ENCODE measurements at regions not wholly inside any gene's neighbourhood (a gene's known extent, or its start where the extent isn't known, plus 50 kb on each side); places are given as distances from the start of the nearest gene placed in this dataset.
A peak's percentile ranks its signal among the peaks of the same experiment; 100 is the strongest.

GRCh38 chr1:221148660-221149059 is 269.4 kb downstream of the HLX start:
- Histone ChIP-seq H3K9ac (no peak overlapping the region), H3K27ac (no peak overlapping the region), H3K4me2 (ENCODE audit: low read length) (no peak overlapping the region), H3K4me3 (ENCODE audit: low read depth, low read length) (no peak overlapping the region), H3K27me3 (ENCODE audit: control insufficient read depth, insufficient read depth, low read length) (no peaks in the 10 kb centered on the region), H2AFZ (no peak overlapping the region), H3K79me2 (no peaks in the 10 kb centered on the region), H3K36me3 (ENCODE audit: control insufficient read depth, insufficient read depth, low read length) (no peaks in the 10 kb centered on the region), H3K4me1 (no peaks in the 10 kb centered on the region), H3K9me3 (ENCODE audit: control insufficient read depth, low read length) (no peaks in the 10 kb centered on the region)
- TF ChIP-seq, protein P1, sequence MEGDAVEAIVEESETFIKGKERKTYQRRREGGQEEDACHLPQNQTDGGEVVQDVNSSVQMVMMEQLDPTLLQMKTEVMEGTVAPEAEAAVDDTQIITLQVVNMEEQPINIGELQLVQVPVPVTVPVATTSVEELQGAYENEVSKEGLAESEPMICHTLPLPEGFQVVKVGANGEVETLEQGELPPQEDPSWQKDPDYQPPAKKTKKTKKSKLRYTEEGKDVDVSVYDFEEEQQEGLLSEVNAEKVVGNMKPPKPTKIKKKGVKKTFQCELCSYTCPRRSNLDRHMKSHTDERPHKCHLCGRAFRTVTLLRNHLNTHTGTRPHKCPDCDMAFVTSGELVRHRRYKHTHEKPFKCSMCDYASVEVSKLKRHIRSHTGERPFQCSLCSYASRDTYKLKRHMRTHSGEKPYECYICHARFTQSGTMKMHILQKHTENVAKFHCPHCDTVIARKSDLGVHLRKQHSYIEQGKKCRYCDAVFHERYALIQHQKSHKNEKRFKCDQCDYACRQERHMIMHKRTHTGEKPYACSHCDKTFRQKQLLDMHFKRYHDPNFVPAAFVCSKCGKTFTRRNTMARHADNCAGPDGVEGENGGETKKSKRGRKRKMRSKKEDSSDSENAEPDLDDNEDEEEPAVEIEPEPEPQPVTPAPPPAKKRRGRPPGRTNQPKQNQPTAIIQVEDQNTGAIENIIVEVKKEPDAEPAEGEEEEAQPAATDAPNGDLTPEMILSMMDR (IDR thresholded peaks at IDR 0.05) = no peak

DNA sequence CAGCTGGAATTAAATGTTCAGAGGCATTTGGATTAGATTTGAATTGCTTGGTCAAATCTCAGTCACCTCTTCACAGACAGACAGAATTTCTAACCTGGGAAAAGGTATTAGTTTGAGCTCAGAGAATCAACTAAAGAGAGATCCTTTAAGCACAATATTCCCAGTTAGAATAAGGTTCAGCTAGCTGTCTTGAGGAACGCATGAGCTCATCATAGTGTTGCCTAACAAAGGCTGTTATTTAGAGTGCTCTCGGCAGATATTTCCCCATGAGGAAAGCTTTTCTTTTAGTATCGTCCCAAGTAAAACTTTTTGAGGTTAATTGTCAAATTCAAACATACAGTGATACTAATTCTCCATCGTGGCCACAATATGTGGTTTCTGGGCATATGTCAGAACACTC is 269.9 kb downstream of the HLX start:
- Histone ChIP-seq H3K4me1 (no peaks in the 10 kb centered on the region), H3K4me3 (ENCODE audit: low read depth, low read length) (no peak overlapping the region), H3K27ac (no peak overlapping the region), H2AFZ (no peak overlapping the region), H3K27me3 (ENCODE audit: control insufficient read depth, insufficient read depth, low read length) (no peaks in the 10 kb centered on the region), H3K9ac (no peak overlapping the region), H3K4me2 (ENCODE audit: low read length) (no peak overlapping the region), H3K79me2 (no peaks in the 10 kb centered on the region), H3K36me3 (ENCODE audit: control insufficient read depth, insufficient read depth, low read length) (no peaks in the 10 kb centered on the region), H3K9me3 (ENCODE audit: control insufficient read depth, low read length) (no peaks in the 10 kb centered on the region)
- TF ChIP-seq, protein P1 (IDR thresholded peaks at IDR 0.05) = no peak

- H3K27me3 ChIP-seq (ENCODE audit: control insufficient read depth, insufficient read depth, low read length) = no peaks in the 10 kb centered on the region
- H3K9me3 ChIP-seq (ENCODE audit: control insufficient read depth, low read length) = no peaks in the 10 kb centered on the region
- TF ChIP-seq, protein P1 (IDR thresholded peaks at IDR 0.05) = no peak
- H3K4me3 ChIP-seq (ENCODE audit: low read depth, low read length) = no peak overlapping the region
- peak overlapping the region; percentile 9 for H3K4me2 ChIP-seq (ENCODE audit: low read length)
- H3K9ac ChIP-seq = no peak overlapping the region
- no peaks in the 10 kb centered on the region for H3K4me1 ChIP-seq
- no peaks in the 10 kb centered on the region for H3K79me2 ChIP-seq
- no peaks in the 10 kb centered on the region for H3K36me3 ChIP-seq (ENCODE audit: control insufficient read depth, insufficient read depth, low read length)
- H2AFZ ChIP-seq = no peak overlapping the region
- H3K27ac ChIP-seq = no peak overlapping the region
Observed at GRCh38 chr1:221149555-221150075, 270.4 kb downstream of the HLX start.

- Histone ChIP-seq H3K4me3 (ENCODE audit: low read depth, low read length) (no peak overlapping the region), H3K4me2 (ENCODE audit: low read length) (no peak overlapping the region), H3K9ac (no peak overlapping the region), H3K79me2 (no peaks in the 10 kb centered on the region), H3K4me1 (no peaks in the 10 kb centered on the region), H3K27me3 (ENCODE audit: control insufficient read depth, insufficient read depth, low read length) (no peaks in the 10 kb centered on the region), H3K36me3 (ENCODE audit: control insufficient read depth, insufficient read depth, low read length) (no peaks in the 10 kb centered on the region), H2AFZ (no peak overlapping the region), H3K27ac (no peak overlapping the region), H3K9me3 (ENCODE audit: control insufficient read depth, low read length) (no peaks in the 10 kb centered on the region)
- TF ChIP-seq, protein P1 (IDR thresholded peaks at IDR 0.05) = no peak
Observed at GRCh38 chr1:221150996-221151395, 271.8 kb downstream of the HLX start.

DNA sequence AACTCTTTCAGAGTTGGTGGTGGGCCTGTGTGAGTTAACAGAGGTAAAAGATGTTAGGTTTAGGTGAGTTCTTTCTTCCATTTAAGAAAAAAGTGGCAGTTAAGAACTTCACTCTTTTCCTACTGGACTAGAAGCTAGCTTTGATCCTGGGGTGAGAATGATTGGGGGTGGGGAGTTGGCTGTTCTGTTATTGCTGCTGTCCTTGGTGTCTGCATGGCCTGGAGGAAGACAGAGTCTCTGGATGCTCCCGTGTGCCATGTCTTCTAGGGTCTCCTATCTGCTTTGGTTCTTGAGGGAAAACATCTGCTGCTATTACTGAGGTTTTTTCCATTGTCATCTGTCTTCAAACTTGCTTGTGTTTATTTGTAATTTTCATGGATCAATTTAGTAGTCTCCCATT is 275.7 kb downstream of the HLX start:
- TF ChIP-seq, protein P1 (IDR thresholded peaks at IDR 0.05) = no peak
- H3K27ac ChIP-seq = no peak overlapping the region
- no peaks in the 10 kb centered on the region for H3K79me2 ChIP-seq
- H3K4me2 ChIP-seq (ENCODE audit: low read length) = no peak overlapping the region
- H2AFZ ChIP-seq = no peak overlapping the region
- H3K27me3 ChIP-seq (ENCODE audit: control insufficient read depth, insufficient read depth, low read length) = no peaks in the 10 kb centered on the region
- H3K9ac ChIP-seq = no peak overlapping the region
- H3K36me3 ChIP-seq (ENCODE audit: control insufficient read depth, insufficient read depth, low read length) = no peaks in the 10 kb centered on the region
- H3K4me3 ChIP-seq (ENCODE audit: low read depth, low read length) = no peak overlapping the region
- H3K4me1 ChIP-seq = no peaks in the 10 kb centered on the region
- H3K9me3 ChIP-seq (ENCODE audit: control insufficient read depth, low read length) = no peaks in the 10 kb centered on the region
